GM12878 (cell line): ENCODE measurements at regions not wholly inside any gene's neighbourhood (a gene's known extent, or its start where the extent isn't known, plus 50 kb on each side); places are given as distances from the start of the nearest gene placed in this dataset.
"Not testable (repeated sequence)": the region's sequence is repeated elsewhere in the genome, so short reads cannot be mapped to it uniquely, and the experiment has no call there.

Source experiments
- CHD1 ChIP-seq: IDR thresholded peaks from 2 replicates; pipeline ENCODE4 v1.6.1; 2012; ENCODE audit warnings: low read depth, low read length, improper control_type of control experiment
- CHD2 ChIP-seq: IDR thresholded peaks from 2 replicates; pipeline ENCODE4 v1.6.1; 2011; ENCODE audit warnings: low read depth, low read length, improper control_type of control experiment, borderline replicate concordance
- CTCF ChIP-seq, 3 experiments: IDR thresholded peaks in 2 of 3; conservative IDR thresholded peaks in 1 of 3; 2 replicates each; pipeline ENCODE4 v1.5.1; 2011; ENCODE audit warnings: low read depth in 3 of 3, low read length in 3 of 3, mild to moderate bottlenecking in 3 of 3, control low read depth in 2 of 3, moderate library complexity in 2 of 3, inconsistent platforms in 1 of 3, mixed read lengths in 1 of 3; ENCODE audit not compliant: control insufficient read depth in 2 of 3, insufficient read depth in 1 of 3; ENCODE audit errors: extremely low read depth in 1 of 3
- EED ChIP-seq: sonication (generic); IDR thresholded peaks from 2 replicates; pipeline ENCODE4 v1.6.1; 2016; ENCODE audit warnings: antibody characterized with exemption, low read depth
- EP300 ChIP-seq, 2 experiments: fragments of 150-350 bp in 1 of 2; IDR thresholded peaks; 2 replicates each; pipeline ENCODE4 v1.6.1; 2011 to 2012; ENCODE audit warnings: low read depth in 2 of 2, low read length in 2 of 2, borderline replicate concordance in 1 of 2, improper control_type of control experiment in 1 of 2, inconsistent platforms in 1 of 2; ENCODE audit not compliant: control insufficient read depth in 1 of 2
- FOXM1 ChIP-seq: IDR thresholded peaks from 2 replicates; pipeline ENCODE4 v1.6.1; 2012; ENCODE audit warnings: low read depth, mild to moderate bottlenecking, inconsistent platforms, low read length, moderate library complexity
- POLR2AphosphoS5 ChIP-seq: IDR thresholded peaks from 2 replicates; pipeline ENCODE4 v1.6.1; 2011; ENCODE audit warnings: mild to moderate bottlenecking, low read length, inconsistent platforms
- SREBF2 ChIP-seq: IDR thresholded peaks from 2 replicates; pipeline ENCODE4 v1.6.1; 2012; ENCODE audit warnings: mild to moderate bottlenecking, low read length
- YY1 ChIP-seq: IDR thresholded peaks from 2 replicates; pipeline ENCODE4 v1.6.1; 2011; ENCODE audit warnings: low read depth, mild to moderate bottlenecking, low read length
- ZBTB4 ChIP-seq: fragments of 450-650 bp; formaldehyde crosslinking; IDR thresholded peaks from 2 replicates; pipeline ENCODE4 v1.4.0; 2022; ENCODE audit warnings: mild to moderate bottlenecking, moderate library complexity
- ZZZ3 ChIP-seq: IDR thresholded peaks from 2 replicates; pipeline ENCODE4 v1.6.1; 2011; ENCODE audit warnings: low read depth; ENCODE audit not compliant: control insufficient read depth, insufficient read length
- TF ChIP-seq, protein P1 (sequence below): fragments of 450-650 bp; IDR thresholded peaks from 2 replicates; pipeline ENCODE4 v1.6.1; 2016; ENCODE audit warnings: mild to moderate bottlenecking
- TF ChIP-seq, protein P2 (sequence below): IDR thresholded peaks from 2 replicates; pipeline ENCODE4 v1.6.1; 2012; ENCODE audit warnings: low read depth, low read length, improper control_type of control experiment

- not testable (repeated sequence) for TF ChIP-seq CHD2; CTCF (IDR thresholded peaks at IDR 0.05 in 2 of 3, conservative IDR thresholded peaks at IDR 0.05 in 1 of 3; ENCODE audit: control insufficient read depth in 2 of 3, extremely low read depth in 1 of 3, insufficient read depth in 1 of 3, low read depth in 3 of 3, low read length in 3 of 3); EP300 (IDR thresholded peaks at IDR 0.05; ENCODE audit: borderline replicate concordance in 1 of 2, control insufficient read depth in 1 of 2, low read depth in 2 of 2, low read length in 2 of 2); YY1; EED; FOXM1; CHD1; POLR2AphosphoS5; SREBF2; ZBTB4 (CRISPR knock-in tag); ZZZ3
- TF ChIP-seq, protein P1, sequence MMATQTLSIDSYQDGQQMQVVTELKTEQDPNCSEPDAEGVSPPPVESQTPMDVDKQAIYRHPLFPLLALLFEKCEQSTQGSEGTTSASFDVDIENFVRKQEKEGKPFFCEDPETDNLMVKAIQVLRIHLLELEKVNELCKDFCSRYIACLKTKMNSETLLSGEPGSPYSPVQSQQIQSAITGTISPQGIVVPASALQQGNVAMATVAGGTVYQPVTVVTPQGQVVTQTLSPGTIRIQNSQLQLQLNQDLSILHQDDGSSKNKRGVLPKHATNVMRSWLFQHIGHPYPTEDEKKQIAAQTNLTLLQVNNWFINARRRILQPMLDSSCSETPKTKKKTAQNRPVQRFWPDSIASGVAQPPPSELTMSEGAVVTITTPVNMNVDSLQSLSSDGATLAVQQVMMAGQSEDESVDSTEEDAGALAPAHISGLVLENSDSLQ, result not testable (repeated sequence)
- TF ChIP-seq, protein P2, sequence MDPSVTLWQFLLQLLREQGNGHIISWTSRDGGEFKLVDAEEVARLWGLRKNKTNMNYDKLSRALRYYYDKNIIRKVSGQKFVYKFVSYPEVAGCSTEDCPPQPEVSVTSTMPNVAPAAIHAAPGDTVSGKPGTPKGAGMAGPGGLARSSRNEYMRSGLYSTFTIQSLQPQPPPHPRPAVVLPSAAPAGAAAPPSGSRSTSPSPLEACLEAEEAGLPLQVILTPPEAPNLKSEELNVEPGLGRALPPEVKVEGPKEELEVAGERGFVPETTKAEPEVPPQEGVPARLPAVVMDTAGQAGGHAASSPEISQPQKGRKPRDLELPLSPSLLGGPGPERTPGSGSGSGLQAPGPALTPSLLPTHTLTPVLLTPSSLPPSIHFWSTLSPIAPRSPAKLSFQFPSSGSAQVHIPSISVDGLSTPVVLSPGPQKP, result not testable (repeated sequence)
These were observed 491.3 kb upstream of the AUTS2 start for GRCh38 chr7:69106946-69107345.
